ENCODE measurements at regions not wholly inside any gene's neighbourhood (a gene's known extent, or its start where the extent isn't known, plus 50 kb on each side); places are given as distances from the start of the nearest gene placed in this dataset.

GRCh38 chr16:65781855-65782254 is 584.6 kb upstream of the CDH5 start:
- no peak for FAIRE-seq
- CTCF ChIA-PET (ENCODE audit: partially characterized antibody) = no interaction called here
- H3K18ac ChIP-seq (ENCODE audit: extremely low read depth, low read length) = no peak overlapping the region
- H4K5ac ChIP-seq (ENCODE audit: insufficient read length, low read depth, low read length) = no peak overlapping the region
- POLR2A ChIA-PET (ENCODE audit: partially characterized antibody) = interaction anchor here (0.6 kb wide), 1 partner anchor 8 kb away, joined by 4 read pairs; no protein-coding TSS in a partner anchor
- no peak overlapping the region for H2AFZ ChIP-seq (ENCODE audit: low read length)
- no peak overlapping the region for H2BK5ac ChIP-seq (ENCODE audit: low read depth, low read length)
- no peak overlapping the region for H3K9ac ChIP-seq (replicated peaks in 1 of 4; ENCODE audit: extremely low read depth in 1 of 4, low read depth in 3 of 4, low read length in 3 of 4)
- H3K4me3 ChIP-seq (ENCODE audit: extremely low read depth in 1 of 4, insufficient read depth in 2 of 4, low read depth in 3 of 4, low read length in 4 of 4) = no peak overlapping the region
- peaks cover 0 to 9% of the 10 kb centered on the region in 2 experiments; a peak in 2 of 4 replicates for H3K9me3 ChIP-seq (ENCODE audit: insufficient read depth in 2 of 2, low read depth in 1 of 2, low read length in 1 of 2)
- no peak overlapping the region for H3K27ac ChIP-seq (ENCODE audit: low read depth, low read length)
- H3K23ac ChIP-seq (ENCODE audit: insufficient read length) = no peak overlapping the region
- H4K20me1 ChIP-seq (replicated peaks in 1 of 2; ENCODE audit: control insufficient read depth in 1 of 2, insufficient read depth in 2 of 2, low read length in 2 of 2) = no peaks in the 10 kb centered on the region
- H2BK15ac ChIP-seq (ENCODE audit: low read length) = no peak overlapping the region
- no peak overlapping the region for H3K4ac ChIP-seq (replicated peaks; ENCODE audit: insufficient read length, low read depth, low read length)
- no peaks in the 10 kb centered on the region for H3K36me3 ChIP-seq (ENCODE audit: control insufficient read depth in 2 of 4, insufficient read depth in 4 of 4, low read length in 3 of 4)
- no peak overlapping the region for H3K14ac ChIP-seq (ENCODE audit: insufficient read length)
- H3K79me1 ChIP-seq (ENCODE audit: low read depth, low read length) = no peaks in the 10 kb centered on the region
- DNase-seq (ENCODE audit: low read depth in 1 of 2, low spot score in 2 of 2) = no peak
- no peak overlapping the region for H2BK20ac ChIP-seq (ENCODE audit: low read length)
- no peak overlapping the region for H2AK5ac ChIP-seq (ENCODE audit: low read depth, low read length)
- H2BK12ac ChIP-seq (ENCODE audit: low read depth, low read length) = no peak overlapping the region
- no peak overlapping the region for H4K91ac ChIP-seq (replicated peaks; ENCODE audit: insufficient read length, low read length)
- H3K27me3 ChIP-seq (replicated peaks in 1 of 4; ENCODE audit: control insufficient read depth in 3 of 4, extremely low read depth in 1 of 4, insufficient read depth in 3 of 4, low read length in 3 of 4) = no peaks in the 10 kb centered on the region
- H3K4me1 ChIP-seq (replicated peaks in 1 of 4; ENCODE audit: control insufficient read depth in 3 of 4, insufficient read depth in 4 of 4, low read length in 3 of 4) = no peaks in the 10 kb centered on the region
- H3K56ac ChIP-seq (replicated peaks; ENCODE audit: insufficient read length, low read depth, low read length) = no peak overlapping the region
- H2BK120ac ChIP-seq (replicated peaks; ENCODE audit: low read depth, low read length) = no peak overlapping the region
- H3K79me2 ChIP-seq (ENCODE audit: control insufficient read depth in 1 of 2, insufficient read depth in 2 of 2, low read length in 2 of 2) = no peaks in the 10 kb centered on the region
- H4K8ac ChIP-seq (ENCODE audit: extremely low read depth, insufficient read depth, low read length) = no peak overlapping the region
- no peaks in the 10 kb centered on the region for H3K23me2 ChIP-seq (ENCODE audit: low read depth, low read length)
- no peak overlapping the region for H3K4me2 ChIP-seq (ENCODE audit: insufficient read depth in 1 of 2, low read depth in 2 of 2, low read length in 2 of 2)
- TF ChIP-seq KDM5A (IDR thresholded peaks at IDR 0.05; ENCODE audit: low read length) = no peak
- TF ChIP-seq SP4 (IDR thresholded peaks at IDR 0.05; ENCODE audit: low read length) = no peak
- TF ChIP-seq SUZ12 (IDR thresholded peaks at IDR 0.05; ENCODE audit: low read length) = no peak
- TF ChIP-seq SIX5 (IDR thresholded peaks at IDR 0.05; ENCODE audit: low read depth, low read length) = no peak
- TF ChIP-seq BACH1 (IDR thresholded peaks at IDR 0.05; ENCODE audit: low read length) = no peak
- TF ChIP-seq SIN3A (conservative IDR thresholded peaks at IDR 0.05 in 1 of 2, IDR thresholded peaks at IDR 0.05 in 1 of 2; ENCODE audit: low read depth in 1 of 2, low read length in 2 of 2) = no peak
- no peak for TF ChIP-seq CBX8 (IDR thresholded peaks at IDR 0.05; ENCODE audit: borderline replicate concordance, low read depth, low read length)
- no peak for TF ChIP-seq E2F6 (IDR thresholded peaks at IDR 0.05)
- no peak for TF ChIP-seq RFX5 (IDR thresholded peaks at IDR 0.05; ENCODE audit: borderline replicate concordance, low read depth, low read length)
- TF ChIP-seq CBX5 (IDR thresholded peaks at IDR 0.05; ENCODE audit: low read depth, low read length) = no peak
- TF ChIP-seq SRF (IDR thresholded peaks at IDR 0.05; ENCODE audit: low read depth, low read length) = no peak
- no peak for TF ChIP-seq CHD2 (IDR thresholded peaks at IDR 0.05; ENCODE audit: low read length)
- TF ChIP-seq KDM1A (IDR thresholded peaks at IDR 0.05; ENCODE audit: borderline replicate concordance, low read length) = no peak
- TF ChIP-seq EZH2 (IDR thresholded peaks at IDR 0.05; ENCODE audit: low read depth, low read length, severe bottlenecking) = no peak
- no peak for TF ChIP-seq KDM4A (IDR thresholded peaks at IDR 0.05; ENCODE audit: low read depth, low read length, severe bottlenecking)
- no peak for TF ChIP-seq FOSL1 (IDR thresholded peaks at IDR 0.05; ENCODE audit: insufficient read depth, low read depth, low read length)

All from H1 (cell line).